Colonic mucosa (tissue), 4 donors: ENCODE measurements at regions not wholly inside any gene's neighbourhood (a gene's known extent, or its start where the extent isn't known, plus 50 kb on each side); places are given as distances from the start of the nearest gene placed in this dataset.
"Not testable (repeated sequence)": the region's sequence is repeated elsewhere in the genome, so short reads cannot be mapped to it uniquely, and the experiment has no call there.

Source experiments
- DNase-seq: peaks from one replicate; pipeline ENCODE4 v3.0.0-alpha.2; 2020
- H3K27ac ChIP-seq: fragments of 200-600 bp; one replicate; pipeline ENCODE4 v1.8.0; 2021
- H3K27me3 ChIP-seq: fragments of 200-600 bp; one replicate; pipeline ENCODE4 v1.8.0; 2021
- H3K36me3 ChIP-seq: fragments of 200-600 bp; one replicate; pipeline ENCODE4 v1.8.0; 2021
- H3K4me1 ChIP-seq: fragments of 200-600 bp; one replicate; pipeline ENCODE4 v1.8.0; 2021; ENCODE audit warnings: mild to moderate bottlenecking
- H3K4me3 ChIP-seq: fragments of 200-600 bp; one replicate; pipeline ENCODE4 v1.8.0; 2021
- H3K9ac ChIP-seq, 2 donors: one replicate each; pipeline ENCODE4 v1.7.0; 2013; ENCODE audit warnings: control low read depth in 2 of 2, low read depth in 2 of 2, low read length in 2 of 2
- H3K9me3 ChIP-seq: fragments of 200-600 bp; one replicate; pipeline ENCODE4 v1.8.0; 2021
- CTCF ChIP-seq: fragments of 200-600 bp; IDR thresholded peaks from one replicate; pipeline ENCODE4 v1.8.0; 2022; ENCODE audit warnings: antibody characterized with exemption, mild to moderate bottlenecking
- intact Hi-C: fragments of 100-400 bp; cut with DNase I; formaldehyde crosslinking; loops from one replicate; pipeline ENCODE4 v1.14.1; 2022
- donor health status: healthy.
- donor health status: DM: no; HTN: no; CAD: no.
- donor health status: DM: no; HTN: no; CAD: no.

- no peak for DNase-seq
- Histone ChIP-seq H3K27ac (no peak overlapping the region), H3K4me3 (no peak overlapping the region), H3K9ac (no peak overlapping the region), H3K27me3 (no peaks in the 10 kb centered on the region), H3K9me3 (no peaks in the 10 kb centered on the region), H3K36me3 (no peaks in the 10 kb centered on the region), H3K4me1 (no peaks in the 10 kb centered on the region)
- intact Hi-C loops, result no loop called here
- no peak for TF ChIP-seq CTCF
These were observed 544.5 kb upstream of the ANO3 start for GRCh38 chr11:25787416-25787815.

- DNase-seq, result no peak
These were observed 541.5 kb upstream of the ANO3 start for GRCh38 chr11:25790396-25790795.

GRCh38 chr11:25793637-25794036 is 538.3 kb upstream of the ANO3 start:
- DNase-seq, result no peak
- no peak for TF ChIP-seq CTCF
- Histone ChIP-seq H3K4me1 (no peaks in the 10 kb centered on the region), H3K4me3 (no peak overlapping the region), H3K36me3 (no peaks in the 10 kb centered on the region), H3K9ac (no peak overlapping the region), H3K27me3 (no peaks in the 10 kb centered on the region), H3K27ac (no peak overlapping the region), H3K9me3 (no peaks in the 10 kb centered on the region)
- intact Hi-C loops, result no loop called here

More at GRCh38 chr11:25790396-25790795, 541.5 kb upstream of the ANO3 start:
- no peaks in the 10 kb centered on the region for H3K4me1 ChIP-seq
- H3K36me3 ChIP-seq, result no peaks in the 10 kb centered on the region
- H3K27ac ChIP-seq, result no peak overlapping the region
- H3K27me3 ChIP-seq, result no peaks in the 10 kb centered on the region
- H3K9me3 ChIP-seq, result no peaks in the 10 kb centered on the region
- intact Hi-C loops, result no loop called here
- H3K9ac ChIP-seq, result no peak overlapping the region
- no peak for TF ChIP-seq CTCF
- H3K4me3 ChIP-seq, result no peak overlapping the region

GRCh38 chr11:25794804-25795203 is 537.1 kb upstream of the ANO3 start:
- H3K27me3 ChIP-seq, result no peaks in the 10 kb centered on the region
- no peak overlapping the region for H3K9ac ChIP-seq
- H3K27ac ChIP-seq, result no peak overlapping the region
- no peaks in the 10 kb centered on the region for H3K4me1 ChIP-seq
- no peaks in the 10 kb centered on the region for H3K36me3 ChIP-seq
- no peaks in the 10 kb centered on the region for H3K9me3 ChIP-seq
- TF ChIP-seq CTCF, result no peak
- no peak overlapping the region for H3K4me3 ChIP-seq
- intact Hi-C loops, result no loop called here
- DNase-seq, result no peak

GRCh38 chr11:25816411-25816810 is 515.5 kb upstream of the ANO3 start:
- intact Hi-C loops, result no loop called here
- no peaks in the 10 kb centered on the region for H3K9me3 ChIP-seq
- H3K36me3 ChIP-seq, result no peaks in the 10 kb centered on the region
- H3K4me1 ChIP-seq, result no peaks in the 10 kb centered on the region
- H3K27me3 ChIP-seq, result no peaks in the 10 kb centered on the region
- no peak for TF ChIP-seq CTCF
- no peak for DNase-seq
- H3K27ac ChIP-seq, result no peak overlapping the region
- H3K9ac ChIP-seq, result no peak overlapping the region
- no peak overlapping the region for H3K4me3 ChIP-seq

GRCh38 chr11:25824688-25825087 is 507.2 kb upstream of the ANO3 start:
- intact Hi-C loops, result no loop called here
- H3K4me3 ChIP-seq, result no peak overlapping the region
- no peak overlapping the region for H3K27ac ChIP-seq
- H3K9ac ChIP-seq, result no peak overlapping the region
- H3K9me3 ChIP-seq, result no peaks in the 10 kb centered on the region
- no peaks in the 10 kb centered on the region for H3K27me3 ChIP-seq
- no peaks in the 10 kb centered on the region for H3K36me3 ChIP-seq
- DNase-seq, result no peak
- H3K4me1 ChIP-seq, result no peaks in the 10 kb centered on the region
- TF ChIP-seq CTCF, result no peak

- H3K36me3 ChIP-seq, H3K27me3 ChIP-seq, H3K9ac ChIP-seq, H3K4me1 ChIP-seq, H3K4me3 ChIP-seq, intact Hi-C loops, H3K27ac ChIP-seq, DNase-seq, H3K9me3 ChIP-seq: not testable (repeated sequence)
These were observed 500.4 kb upstream of the ANO3 start for GRCh38 chr11:25831485-25831884.
